H1 (cell line): ENCODE measurements at regions not wholly inside any gene's neighbourhood (a gene's known extent, or its start where the extent isn't known, plus 50 kb on each side); places are given as distances from the start of the nearest gene placed in this dataset.

Experiments
- CTCF ChIA-PET: fragments of 300-600 bp; sonication (Branson Sonifier 250); formaldehyde crosslinking; loops from one replicate; lab custom pipeline; 2021; ENCODE audit not compliant: partially characterized antibody; lab: Charles Lee
- POLR2A ChIA-PET: fragments of 300-600 bp; sonication (Branson Sonifier 250); formaldehyde crosslinking; loops from one replicate; lab custom pipeline; 2021; ENCODE audit warnings: inconsistent platforms; ENCODE audit not compliant: partially characterized antibody; lab: Charles Lee
- DNase-seq, 2 experiments: peaks; one replicate each; pipeline versions ENCODE4 v3.0.0 to v3.0.0-alpha.2; 2010 to 2022; ENCODE audit warnings: low spot score in 2 of 2, low read depth in 1 of 2, mixed read lengths in 1 of 2
- FAIRE-seq: peaks from 2 replicates; lab custom pipeline; 2011; peaks lifted over from hg19 to GRCh38; lab: Jason Lieb, UNC
- H2AFZ ChIP-seq: 2 replicates; pipeline ENCODE4 v1.8.1; 2012; ENCODE audit warnings: low read length, inconsistent platforms
- H2AK5ac ChIP-seq: 2 replicates; pipeline ENCODE4 v1.6.1; 2013; ENCODE audit warnings: low read depth, low read length
- H2BK120ac ChIP-seq: replicated peaks from 2 replicates; pipeline ENCODE3; 2013; ENCODE audit warnings: low read depth, low read length, inconsistent platforms
- H2BK12ac ChIP-seq: 2 replicates; pipeline ENCODE4 v1.6.1; 2013; ENCODE audit warnings: low read depth, low read length
- H2BK15ac ChIP-seq: 2 replicates; pipeline ENCODE4 v1.6.1; 2013; ENCODE audit warnings: low read length
- H2BK20ac ChIP-seq: 2 replicates; pipeline ENCODE4 v1.6.1; 2013; ENCODE audit warnings: low read length
- H2BK5ac ChIP-seq: 2 replicates; pipeline ENCODE4 v1.6.1; 2013; ENCODE audit warnings: low read depth, low read length
- H3K14ac ChIP-seq: 2 replicates; pipeline ENCODE4 v1.6.1; 2013; ENCODE audit warnings: inconsistent platforms; ENCODE audit not compliant: insufficient read length
- H3K18ac ChIP-seq: 2 replicates; pipeline ENCODE4 v1.6.1; 2013; ENCODE audit warnings: low read length; ENCODE audit errors: extremely low read depth
- H3K23ac ChIP-seq: 2 replicates; pipeline ENCODE4 v1.6.1; 2013; ENCODE audit warnings: inconsistent platforms; ENCODE audit not compliant: insufficient read length
- H3K23me2 ChIP-seq: 2 replicates; pipeline ENCODE4 v1.6.1; 2013; ENCODE audit warnings: low read depth, low read length
- H3K27ac ChIP-seq: 2 replicates; pipeline ENCODE4 v1.6.1; 2011; ENCODE audit warnings: low read depth, low read length, inconsistent platforms
- H3K27me3 ChIP-seq, 4 experiments: replicated peaks in 1 of 4; 1 replicate in 1 of 4; 2 replicates in 3 of 4; pipeline versions ENCODE4 v1.6.1 to v1.8.1; 2011 to 2013; ENCODE audit warnings: low read length in 3 of 4, mild to moderate bottlenecking in 3 of 4, inconsistent platforms in 2 of 4, mixed read lengths in 2 of 4, moderate library complexity in 1 of 4; ENCODE audit not compliant: control insufficient read depth in 3 of 4, insufficient read depth in 3 of 4; ENCODE audit errors: extremely low read depth in 1 of 4
- H3K36me3 ChIP-seq, 4 experiments: 2 replicates each; pipeline versions ENCODE4 v1.6.1 to v1.8.1; 2011 to 2013; ENCODE audit warnings: mild to moderate bottlenecking in 4 of 4, low read length in 3 of 4, moderate library complexity in 2 of 4, control low read depth in 1 of 4, inconsistent platforms in 1 of 4; ENCODE audit not compliant: insufficient read depth in 4 of 4, control insufficient read depth in 2 of 4
- H3K4ac ChIP-seq: replicated peaks from 2 replicates; pipeline ENCODE3; 2013; ENCODE audit warnings: low read length, low read depth, mixed read lengths, inconsistent platforms; ENCODE audit not compliant: insufficient read length
- H3K4me1 ChIP-seq, 4 experiments: replicated peaks in 1 of 4; 1 replicate in 1 of 4; 2 replicates in 3 of 4; pipeline versions ENCODE4 v1.6.1 to v1.8.1; 2011 to 2013; ENCODE audit warnings: low read length in 3 of 4, inconsistent platforms in 2 of 4, mixed read lengths in 1 of 4; ENCODE audit not compliant: insufficient read depth in 4 of 4, control insufficient read depth in 3 of 4
- H3K4me2 ChIP-seq, 2 experiments: 2 replicates each; pipeline versions ENCODE4 v1.6.1 to v1.8.1; 2011 to 2013; ENCODE audit warnings: low read depth in 2 of 2, low read length in 2 of 2, control low read depth in 1 of 2, inconsistent platforms in 1 of 2, mild to moderate bottlenecking in 1 of 2; ENCODE audit not compliant: insufficient read depth in 1 of 2
- H3K4me3 ChIP-seq, 4 experiments: fragments of 200-600, 300-600 bp in 1 of 4; sonication (generic), shearing (Covaris generic), sonication (Bioruptor Twin) in 1 of 4; 2 replicates each; pipeline versions ENCODE4 v1.5.1 to v1.8.1; 2011 to 2016; ENCODE audit warnings: low read length in 4 of 4, low read depth in 3 of 4, control low read depth in 2 of 4, inconsistent platforms in 2 of 4, mild to moderate bottlenecking in 2 of 4, mixed read lengths in 1 of 4, moderate library complexity in 1 of 4; ENCODE audit not compliant: insufficient read depth in 2 of 4; ENCODE audit errors: extremely low read depth in 1 of 4
- H3K56ac ChIP-seq: replicated peaks from 2 replicates; pipeline ENCODE3; 2013; ENCODE audit warnings: low read depth, mild to moderate bottlenecking, mixed read lengths, low read length, inconsistent platforms; ENCODE audit not compliant: insufficient read length
- H3K79me1 ChIP-seq: 2 replicates; pipeline ENCODE4 v1.6.1; 2013; ENCODE audit warnings: low read depth, low read length, control low read depth
- H3K79me2 ChIP-seq, 2 experiments: 2 replicates each; pipeline versions ENCODE4 v1.6.1 to v1.8.1; 2012 to 2013; ENCODE audit warnings: low read length in 2 of 2, mild to moderate bottlenecking in 2 of 2, inconsistent platforms in 1 of 2; ENCODE audit not compliant: insufficient read depth in 2 of 2, control insufficient read depth in 1 of 2
- H3K9ac ChIP-seq, 4 experiments: replicated peaks in 1 of 4; 1 replicate in 1 of 4; 2 replicates in 3 of 4; pipeline versions ENCODE4 v1.6.1 to v1.8.1; 2011 to 2013; ENCODE audit warnings: low read depth in 3 of 4, low read length in 3 of 4, control low read depth in 2 of 4, mild to moderate bottlenecking in 2 of 4, moderate library complexity in 2 of 4, inconsistent platforms in 1 of 4; ENCODE audit errors: extremely low read depth in 1 of 4
- H3K9me3 ChIP-seq, 2 experiments: 2 replicates each; pipeline versions ENCODE4 v1.6.1 to v1.8.1; 2012 to 2013; ENCODE audit warnings: mild to moderate bottlenecking in 2 of 2, moderate library complexity in 2 of 2, control low read depth in 1 of 2, inconsistent platforms in 1 of 2, low read depth in 1 of 2, low read length in 1 of 2, mixed read lengths in 1 of 2; ENCODE audit not compliant: insufficient read depth in 2 of 2
- H4K20me1 ChIP-seq, 2 experiments: replicated peaks in 1 of 2; 2 replicates each; pipeline versions ENCODE3 to v1.8.1; 2011 to 2013; ENCODE audit warnings: inconsistent platforms in 2 of 2, low read length in 2 of 2, mild to moderate bottlenecking in 1 of 2; ENCODE audit not compliant: insufficient read depth in 2 of 2, control insufficient read depth in 1 of 2
- H4K5ac ChIP-seq: 2 replicates; pipeline ENCODE4 v1.6.1; 2013; ENCODE audit warnings: low read length, low read depth, mixed read lengths, inconsistent platforms; ENCODE audit not compliant: insufficient read length
- H4K8ac ChIP-seq: 2 replicates; pipeline ENCODE4 v1.8.0; 2013; ENCODE audit warnings: mild to moderate bottlenecking, moderate library complexity, low read length, inconsistent platforms; ENCODE audit not compliant: insufficient read depth; ENCODE audit errors: extremely low read depth
- H4K91ac ChIP-seq: replicated peaks from 2 replicates; pipeline ENCODE3; 2013; ENCODE audit warnings: low read length, mixed read lengths, inconsistent platforms; ENCODE audit not compliant: insufficient read length
- POLR2A ChIP-seq, 2 experiments: IDR thresholded peaks; 1 replicate in 1 of 2; 2 replicates in 1 of 2; pipeline ENCODE4 v1.6.1; 2011; ENCODE audit warnings: low read depth in 2 of 2, low read length in 2 of 2, mild to moderate bottlenecking in 2 of 2; ENCODE audit errors: control extremely low read depth in 1 of 2
- POU5F1 ChIP-seq: IDR thresholded peaks from 2 replicates; pipeline ENCODE4 v1.6.1; 2011; ENCODE audit warnings: low read depth, mild to moderate bottlenecking, low read length, moderate library complexity
- WGBS, 2 experiments: shearing (Covaris generic) in 1 of 2; methylation state at CpG; one replicate each; pipeline versions ENCODE4 v1.1.6 to v1.1.7; 2013 to 2015; ENCODE audit warnings: low lambda C conversion rate in 2 of 2, mixed read lengths in 2 of 2, inconsistent platforms in 1 of 2, low coverage in 1 of 2, missing lambda C conversion rate in 1 of 2; ENCODE audit not compliant: insufficient replicate concordance in 2 of 2, insufficient coverage in 1 of 2, insufficient read length in 1 of 2; ENCODE audit errors: extremely low coverage in 1 of 2, missing lambda C conversion rate in 1 of 2; 5-methylcytosine and 5-hydroxymethylcytosine counted together

DNA sequence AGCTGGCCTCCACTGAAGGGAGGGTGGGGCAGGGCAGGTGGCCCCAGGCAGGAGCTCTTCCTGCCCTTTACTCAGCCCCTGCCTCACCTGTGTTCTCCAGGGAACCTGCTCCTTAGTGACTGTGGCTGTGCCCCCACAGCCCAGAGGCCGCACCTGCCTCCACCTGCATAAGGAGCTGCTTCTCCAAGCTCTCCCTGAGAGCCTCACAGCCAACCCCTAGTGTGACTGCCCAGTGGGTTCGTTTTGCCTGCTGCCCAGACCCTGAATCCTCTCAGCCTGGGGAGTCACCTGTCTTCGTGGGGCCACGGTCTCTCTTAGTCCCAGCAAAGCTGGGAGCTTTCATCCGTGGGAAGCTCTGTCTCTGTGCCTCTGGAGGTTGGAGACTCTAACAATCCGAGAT is 94.4 kb downstream of the GLRX3 start:
- Histone ChIP-seq H3K56ac (no peak overlapping the region), H3K18ac (no peak overlapping the region), H2BK5ac (no peak overlapping the region), H3K79me1 (no peaks in the 10 kb centered on the region), H4K5ac (no peak overlapping the region), H3K4me1 (no peaks in the 10 kb centered on the region), H3K9me3 (peaks cover 4 to 15% of the 10 kb centered on the region in 2 experiments), H2BK20ac (no peak overlapping the region), H3K23ac (no peak overlapping the region), H3K9ac (no peak overlapping the region), H4K20me1 (peaks cover 0 to 2% of the 10 kb centered on the region in 2 experiments), H3K23me2 (no peaks in the 10 kb centered on the region), H3K79me2 (no peaks in the 10 kb centered on the region), H4K91ac (no peak overlapping the region), H3K4me2 (no peak overlapping the region), H2BK120ac (no peak overlapping the region), H3K4ac (no peak overlapping the region), H2AFZ (no peak overlapping the region), H2BK15ac (no peak overlapping the region), H3K4me3 (no peak overlapping the region), H2AK5ac (no peak overlapping the region), H3K14ac (no peak overlapping the region), H3K36me3 (no peaks in the 10 kb centered on the region), H4K8ac (no peak overlapping the region), H3K27me3 (no peaks in the 10 kb centered on the region), H2BK12ac (no peak overlapping the region), H3K27ac (no peak overlapping the region)
- ChIA-PET POLR2A (no interaction called here), CTCF (interaction anchor here (1.3 to 2.2 kb wide), 3 partner anchors 17 to 40 kb away, joined by 3 to 5 read pairs (median 4); no protein-coding TSS in a partner anchor)
- 85% methylated on average over 6 of the region's 6 CpGs; no CpG with 5 or more reads in 1 of the 2 experiments for WGBS, 2 experiments
- TF ChIP-seq POLR2A (IDR thresholded peaks at IDR 0.05; ENCODE audit: control extremely low read depth in 1 of 2, low read depth in 2 of 2, low read length in 2 of 2): no peak
- TF ChIP-seq POU5F1: no peak
- no peak for DNase-seq
- FAIRE-seq: no peak
